GM23338 (cell line): ENCODE measurements at regions not wholly inside any gene's neighbourhood (a gene's known extent, or its start where the extent isn't known, plus 50 kb on each side); places are given as distances from the start of the nearest gene placed in this dataset.
"Not testable (repeated sequence)": the region's sequence is repeated elsewhere in the genome, so short reads cannot be mapped to it uniquely, and the experiment has no call there.

ENCODE experiments used
- CREB1 ChIP-seq: fragments of 250-450 bp; sonication (Bioruptor Pico); IDR thresholded peaks from 2 replicates; pipeline ENCODE4 v1.5.0; 2020; ENCODE audit warnings: low read depth, mild to moderate bottlenecking, moderate library complexity
- EZH2 ChIP-seq: fragments of 200-600 bp; sonication (generic); IDR thresholded peaks from one replicate; pipeline ENCODE4 v1.8.0; 2017; ENCODE audit warnings: antibody characterized with exemption, mild to moderate bottlenecking, low read depth; ENCODE audit not compliant: unreplicated experiment
- EZH2phosphoT487 ChIP-seq: fragments of 200-600 bp; sonication (generic); IDR thresholded peaks from one replicate; pipeline ENCODE4 v1.8.1; 2018; ENCODE audit warnings: antibody characterized with exemption; ENCODE audit not compliant: unreplicated experiment
- JUNB ChIP-seq: IDR thresholded peaks from one replicate; pipeline ENCODE4 v1.6.1; 2016; ENCODE audit warnings: antibody characterized with exemption; ENCODE audit not compliant: unreplicated experiment
- POLR2AphosphoS5 ChIP-seq: IDR thresholded peaks from 2 replicates; pipeline ENCODE4 v1.6.1; 2016; ENCODE audit warnings: antibody characterized with exemption, low read depth
- ZNF331 ChIP-seq: fragments of 250-450 bp; sonication (Bioruptor Pico); IDR thresholded peaks from 2 replicates; pipeline ENCODE4 v1.5.0; 2020; ENCODE audit warnings: low read depth, mild to moderate bottlenecking, moderate library complexity
- TF ChIP-seq, protein P1 (sequence below), 2 experiments: fragments of 200-600 bp in 1 of 2; sonication (generic) in 1 of 2; conservative IDR thresholded peaks; 2 replicates each; pipeline versions ENCODE4 v1.5.1 to v1.6.1; 2016 to 2017; ENCODE audit warnings: antibody characterized with exemption in 2 of 2, low read depth in 2 of 2, mild to moderate bottlenecking in 2 of 2, moderate library complexity in 1 of 2
- TF ChIP-seq, protein P2 (sequence below): IDR thresholded peaks from one replicate; pipeline ENCODE4 v1.6.1; 2018; ENCODE audit warnings: antibody characterized with exemption; ENCODE audit not compliant: unreplicated experiment
- TF ChIP-seq, protein P3 (sequence below): IDR thresholded peaks from 2 replicates; pipeline ENCODE4 v1.6.1; 2016; ENCODE audit warnings: antibody characterized with exemption

DNA sequence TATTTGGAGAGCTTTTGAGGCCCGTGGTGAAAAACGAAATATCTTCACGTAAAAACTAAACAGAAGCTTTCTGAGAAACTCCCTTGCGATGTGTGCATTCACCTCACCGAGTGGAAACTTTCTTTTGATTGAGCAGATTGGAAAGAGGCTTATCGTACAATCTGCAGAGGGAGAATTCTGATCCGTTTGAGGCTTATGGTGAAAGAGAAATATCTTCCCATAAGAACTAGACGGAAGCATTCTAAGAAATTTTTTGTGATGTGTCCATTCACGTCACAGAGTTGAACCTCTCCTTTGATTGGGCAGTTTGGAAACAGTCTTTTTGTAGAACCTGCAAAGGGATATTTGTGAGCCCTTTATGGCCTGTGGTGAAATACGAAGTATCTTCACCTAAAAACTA, 3040.3 kb downstream of the TUBA3C start:
- TF ChIP-seq, protein P1, sequence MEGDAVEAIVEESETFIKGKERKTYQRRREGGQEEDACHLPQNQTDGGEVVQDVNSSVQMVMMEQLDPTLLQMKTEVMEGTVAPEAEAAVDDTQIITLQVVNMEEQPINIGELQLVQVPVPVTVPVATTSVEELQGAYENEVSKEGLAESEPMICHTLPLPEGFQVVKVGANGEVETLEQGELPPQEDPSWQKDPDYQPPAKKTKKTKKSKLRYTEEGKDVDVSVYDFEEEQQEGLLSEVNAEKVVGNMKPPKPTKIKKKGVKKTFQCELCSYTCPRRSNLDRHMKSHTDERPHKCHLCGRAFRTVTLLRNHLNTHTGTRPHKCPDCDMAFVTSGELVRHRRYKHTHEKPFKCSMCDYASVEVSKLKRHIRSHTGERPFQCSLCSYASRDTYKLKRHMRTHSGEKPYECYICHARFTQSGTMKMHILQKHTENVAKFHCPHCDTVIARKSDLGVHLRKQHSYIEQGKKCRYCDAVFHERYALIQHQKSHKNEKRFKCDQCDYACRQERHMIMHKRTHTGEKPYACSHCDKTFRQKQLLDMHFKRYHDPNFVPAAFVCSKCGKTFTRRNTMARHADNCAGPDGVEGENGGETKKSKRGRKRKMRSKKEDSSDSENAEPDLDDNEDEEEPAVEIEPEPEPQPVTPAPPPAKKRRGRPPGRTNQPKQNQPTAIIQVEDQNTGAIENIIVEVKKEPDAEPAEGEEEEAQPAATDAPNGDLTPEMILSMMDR (conservative IDR thresholded peaks at IDR 0.05; ENCODE audit: low read depth in 2 of 2), result not testable (repeated sequence)
- TF ChIP-seq ZNF331 (CRISPR knock-in tag); POLR2AphosphoS5; EZH2phosphoT487; JUNB; EZH2; CREB1 (CRISPR knock-in tag): not testable (repeated sequence)
- TF ChIP-seq, protein P2, sequence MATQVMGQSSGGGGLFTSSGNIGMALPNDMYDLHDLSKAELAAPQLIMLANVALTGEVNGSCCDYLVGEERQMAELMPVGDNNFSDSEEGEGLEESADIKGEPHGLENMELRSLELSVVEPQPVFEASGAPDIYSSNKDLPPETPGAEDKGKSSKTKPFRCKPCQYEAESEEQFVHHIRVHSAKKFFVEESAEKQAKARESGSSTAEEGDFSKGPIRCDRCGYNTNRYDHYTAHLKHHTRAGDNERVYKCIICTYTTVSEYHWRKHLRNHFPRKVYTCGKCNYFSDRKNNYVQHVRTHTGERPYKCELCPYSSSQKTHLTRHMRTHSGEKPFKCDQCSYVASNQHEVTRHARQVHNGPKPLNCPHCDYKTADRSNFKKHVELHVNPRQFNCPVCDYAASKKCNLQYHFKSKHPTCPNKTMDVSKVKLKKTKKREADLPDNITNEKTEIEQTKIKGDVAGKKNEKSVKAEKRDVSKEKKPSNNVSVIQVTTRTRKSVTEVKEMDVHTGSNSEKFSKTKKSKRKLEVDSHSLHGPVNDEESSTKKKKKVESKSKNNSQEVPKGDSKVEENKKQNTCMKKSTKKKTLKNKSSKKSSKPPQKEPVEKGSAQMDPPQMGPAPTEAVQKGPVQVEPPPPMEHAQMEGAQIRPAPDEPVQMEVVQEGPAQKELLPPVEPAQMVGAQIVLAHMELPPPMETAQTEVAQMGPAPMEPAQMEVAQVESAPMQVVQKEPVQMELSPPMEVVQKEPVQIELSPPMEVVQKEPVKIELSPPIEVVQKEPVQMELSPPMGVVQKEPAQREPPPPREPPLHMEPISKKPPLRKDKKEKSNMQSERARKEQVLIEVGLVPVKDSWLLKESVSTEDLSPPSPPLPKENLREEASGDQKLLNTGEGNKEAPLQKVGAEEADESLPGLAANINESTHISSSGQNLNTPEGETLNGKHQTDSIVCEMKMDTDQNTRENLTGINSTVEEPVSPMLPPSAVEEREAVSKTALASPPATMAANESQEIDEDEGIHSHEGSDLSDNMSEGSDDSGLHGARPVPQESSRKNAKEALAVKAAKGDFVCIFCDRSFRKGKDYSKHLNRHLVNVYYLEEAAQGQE, result not testable (repeated sequence)
- TF ChIP-seq, protein P3, sequence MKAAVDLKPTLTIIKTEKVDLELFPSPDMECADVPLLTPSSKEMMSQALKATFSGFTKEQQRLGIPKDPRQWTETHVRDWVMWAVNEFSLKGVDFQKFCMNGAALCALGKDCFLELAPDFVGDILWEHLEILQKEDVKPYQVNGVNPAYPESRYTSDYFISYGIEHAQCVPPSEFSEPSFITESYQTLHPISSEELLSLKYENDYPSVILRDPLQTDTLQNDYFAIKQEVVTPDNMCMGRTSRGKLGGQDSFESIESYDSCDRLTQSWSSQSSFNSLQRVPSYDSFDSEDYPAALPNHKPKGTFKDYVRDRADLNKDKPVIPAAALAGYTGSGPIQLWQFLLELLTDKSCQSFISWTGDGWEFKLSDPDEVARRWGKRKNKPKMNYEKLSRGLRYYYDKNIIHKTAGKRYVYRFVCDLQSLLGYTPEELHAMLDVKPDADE, result not testable (repeated sequence)
